Activated CD4-positive, alpha-beta T cell treated with anti-CD3 and anti-CD28 coated beads, Interleukin-2, amount 10 ng/mL, durations not matched to agents 7 days and 5 days (primary cell): ENCODE measurements at regions not wholly inside any gene's neighbourhood (a gene's known extent, or its start where the extent isn't known, plus 50 kb on each side); places are given as distances from the start of the nearest gene placed in this dataset.
"Not testable (repeated sequence)": the region's sequence is repeated elsewhere in the genome, so short reads cannot be mapped to it uniquely, and the experiment has no call there.

Experiments
- CTCF ChIA-PET: fragments of 350-600 bp; sonication (Branson Sonifier 250); formaldehyde crosslinking; loops from one replicate; lab custom pipeline; 2021; ENCODE audit warnings: antibody characterized with exemption; lab: Charles Lee
- POLR2A ChIA-PET: fragments of 350-600 bp; sonication (Branson Sonifier 250); formaldehyde crosslinking; loops from one replicate; lab custom pipeline; 2021; ENCODE audit warnings: antibody characterized with exemption; lab: Charles Lee
- DNase-seq: peaks from one replicate; pipeline ENCODE4 v3.0.0-alpha.2; 2020
- H3K27ac Mint-ChIP-seq: one replicate; pipeline ENCODE4 v1.8.0; 2021; ENCODE audit warnings: mild to moderate bottlenecking, moderate library complexity, mixed read lengths
- H3K27me3 Mint-ChIP-seq: one replicate; pipeline ENCODE4 v1.8.0; 2021; ENCODE audit warnings: mixed read lengths
- H3K36me3 Mint-ChIP-seq: one replicate; pipeline ENCODE4 v1.8.0; 2021; ENCODE audit warnings: low read depth, mixed read lengths
- H3K4me1 Mint-ChIP-seq: one replicate; pipeline ENCODE4 v1.8.0; 2021; ENCODE audit warnings: mixed read lengths
- H3K4me3 Mint-ChIP-seq: one replicate; pipeline ENCODE4 v1.8.0; 2021; ENCODE audit warnings: mild to moderate bottlenecking, moderate library complexity, mixed read lengths
- H3K9me3 Mint-ChIP-seq: one replicate; pipeline ENCODE4 v1.8.0; 2021; ENCODE audit warnings: mixed read lengths

DNA sequence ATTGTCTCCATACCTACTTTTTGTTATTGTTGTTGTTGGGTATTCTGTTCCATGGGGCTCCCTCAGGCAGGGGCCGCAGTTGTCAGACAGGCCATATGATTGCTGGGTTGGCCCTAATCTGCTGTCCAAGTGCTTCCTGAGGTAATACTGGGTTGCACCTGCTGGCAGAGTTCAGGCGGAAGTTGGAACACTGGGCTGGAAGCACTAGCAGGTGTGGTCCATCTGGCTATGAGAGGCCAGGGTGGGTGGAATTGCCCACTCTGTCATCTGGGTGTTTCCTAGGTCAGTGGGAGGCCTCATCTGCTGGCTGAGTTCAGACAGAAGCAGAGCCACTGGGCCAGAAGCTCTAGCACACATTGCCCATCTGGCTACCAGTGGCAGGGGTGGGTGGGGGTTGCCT is 81.3 kb upstream of the NID2 start:
- Mint-ChIP-seq H3K4me1 (peaks cover 19% of the 10 kb centered on the region), H3K36me3 (peaks cover 2% of the 10 kb centered on the region), H3K27ac (no peak overlapping the region), H3K27me3 (peaks cover 30% of the 10 kb centered on the region), H3K4me3 (no peak overlapping the region), H3K9me3 (peaks cover 14% of the 10 kb centered on the region)
- DNase-seq = no peak
- ChIA-PET POLR2A (no interaction called here), CTCF (no interaction called here)

DNA sequence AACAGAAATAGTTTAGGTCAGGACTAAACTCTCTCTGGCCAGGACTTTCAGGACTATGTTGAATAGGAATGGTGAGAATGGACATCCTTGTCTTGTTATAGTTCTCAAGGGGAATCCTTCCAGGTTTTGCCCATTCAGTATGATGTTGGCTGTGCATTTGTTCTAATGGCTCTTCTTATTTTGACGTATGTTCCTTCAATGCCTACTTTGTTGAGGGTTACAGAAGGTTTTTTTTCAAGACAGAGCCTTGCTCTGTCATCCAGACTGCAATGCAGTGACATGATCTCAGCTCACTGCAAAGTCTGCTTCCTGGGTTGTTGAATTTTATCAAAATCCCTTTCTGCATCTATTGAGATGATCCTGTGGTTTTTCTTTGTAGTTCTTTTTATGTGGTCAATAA is 79.5 kb upstream of the NID2 start:
- Mint-ChIP-seq H3K27me3 (peaks cover 35% of the 10 kb centered on the region), H3K9me3 (peaks cover 15% of the 10 kb centered on the region), H3K27ac (no peak overlapping the region), H3K36me3 (no peaks in the 10 kb centered on the region), H3K4me3 (no peak overlapping the region), H3K4me1 (peaks cover 2% of the 10 kb centered on the region)
- CTCF ChIA-PET = no interaction called here
- no peak for DNase-seq
- POLR2A ChIA-PET = no interaction called here

DNA sequence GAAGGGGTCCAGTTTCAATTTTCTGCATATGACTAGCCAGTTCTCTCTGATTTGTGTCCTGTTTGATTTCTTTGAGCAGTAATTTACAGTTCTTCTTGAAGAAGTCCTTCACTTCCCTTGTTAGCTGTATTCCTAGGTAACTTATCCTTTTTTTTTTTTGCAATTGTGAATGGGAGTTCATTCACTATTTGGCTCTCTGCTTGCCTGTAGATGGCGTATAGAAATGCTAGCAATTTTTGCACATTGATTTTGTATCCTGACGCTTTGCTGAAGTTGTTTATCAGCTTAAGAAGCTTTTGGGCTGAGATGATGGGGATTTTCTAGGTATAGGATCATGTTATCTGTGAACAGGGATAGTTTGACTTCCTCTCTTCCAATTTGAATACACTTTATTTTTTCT is 77.6 kb upstream of the NID2 start:
- Mint-ChIP-seq H3K27ac (no peak overlapping the region), H3K4me1 (peaks cover 2% of the 10 kb centered on the region), H3K27me3 (peaks cover 35% of the 10 kb centered on the region), H3K36me3 (no peaks in the 10 kb centered on the region), H3K4me3 (no peak overlapping the region), H3K9me3 (peaks cover 15% of the 10 kb centered on the region)
- POLR2A ChIA-PET = interaction anchor here (1.1 kb wide), 1 partner anchor 16 kb away, joined by 3 read pairs; no protein-coding TSS in a partner anchor
- CTCF ChIA-PET = no interaction called here
- DNase-seq = no peak

DNA sequence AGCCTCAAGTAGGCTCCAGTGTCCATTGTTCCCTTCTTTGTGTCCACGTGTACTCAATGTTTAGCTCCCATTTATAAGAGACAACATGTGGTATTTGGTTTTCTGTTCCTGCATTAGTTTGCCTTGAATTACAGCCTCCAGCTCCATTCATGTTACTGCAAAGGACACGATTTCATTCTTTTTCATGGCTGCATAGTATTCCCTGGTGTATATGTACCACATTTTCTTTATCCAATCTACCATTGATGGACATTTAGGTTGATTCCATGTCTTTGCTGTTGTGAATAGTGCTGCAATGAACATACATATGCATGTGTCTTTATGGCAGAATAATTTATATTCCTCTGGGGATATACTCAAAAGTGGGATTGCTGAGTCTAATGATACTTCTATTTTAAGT is 75.2 kb upstream of the NID2 start:
- H3K9me3 Mint-ChIP-seq = peaks cover 13% of the 10 kb centered on the region
- DNase-seq, H3K36me3 Mint-ChIP-seq, POLR2A ChIA-PET, H3K4me3 Mint-ChIP-seq, CTCF ChIA-PET, H3K4me1 Mint-ChIP-seq, H3K27ac Mint-ChIP-seq: not testable (repeated sequence)
- H3K27me3 Mint-ChIP-seq = peaks cover 28% of the 10 kb centered on the region

DNA sequence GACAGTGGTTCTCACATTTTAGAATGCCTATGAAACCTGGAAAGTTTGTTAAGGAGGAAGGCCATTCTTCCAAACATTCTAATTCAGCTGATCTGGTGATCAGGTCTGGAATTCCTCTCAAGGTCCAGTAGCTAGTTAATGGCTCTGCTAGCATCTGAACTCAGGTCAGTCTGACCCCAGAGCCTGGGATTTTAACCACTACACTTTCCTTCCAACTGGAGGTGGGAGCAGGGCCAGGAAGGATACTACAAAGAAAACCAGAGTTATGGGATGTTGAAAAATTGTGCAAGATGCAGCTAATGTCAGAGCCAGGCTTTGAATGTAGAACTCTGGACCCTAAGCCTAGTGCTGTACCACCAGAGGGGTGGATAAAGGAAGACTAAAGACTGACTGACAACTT is 73.6 kb upstream of the NID2 start:
- H3K9me3 Mint-ChIP-seq = peaks cover 15% of the 10 kb centered on the region
- no peak for DNase-seq
- no peaks in the 10 kb centered on the region for H3K4me1 Mint-ChIP-seq
- no peaks in the 10 kb centered on the region for H3K36me3 Mint-ChIP-seq
- no peak overlapping the region for H3K27ac Mint-ChIP-seq
- ChIA-PET CTCF (no interaction called here), POLR2A (no interaction called here)
- H3K4me3 Mint-ChIP-seq = no peak overlapping the region
- H3K27me3 Mint-ChIP-seq = peaks cover 23% of the 10 kb centered on the region

DNA sequence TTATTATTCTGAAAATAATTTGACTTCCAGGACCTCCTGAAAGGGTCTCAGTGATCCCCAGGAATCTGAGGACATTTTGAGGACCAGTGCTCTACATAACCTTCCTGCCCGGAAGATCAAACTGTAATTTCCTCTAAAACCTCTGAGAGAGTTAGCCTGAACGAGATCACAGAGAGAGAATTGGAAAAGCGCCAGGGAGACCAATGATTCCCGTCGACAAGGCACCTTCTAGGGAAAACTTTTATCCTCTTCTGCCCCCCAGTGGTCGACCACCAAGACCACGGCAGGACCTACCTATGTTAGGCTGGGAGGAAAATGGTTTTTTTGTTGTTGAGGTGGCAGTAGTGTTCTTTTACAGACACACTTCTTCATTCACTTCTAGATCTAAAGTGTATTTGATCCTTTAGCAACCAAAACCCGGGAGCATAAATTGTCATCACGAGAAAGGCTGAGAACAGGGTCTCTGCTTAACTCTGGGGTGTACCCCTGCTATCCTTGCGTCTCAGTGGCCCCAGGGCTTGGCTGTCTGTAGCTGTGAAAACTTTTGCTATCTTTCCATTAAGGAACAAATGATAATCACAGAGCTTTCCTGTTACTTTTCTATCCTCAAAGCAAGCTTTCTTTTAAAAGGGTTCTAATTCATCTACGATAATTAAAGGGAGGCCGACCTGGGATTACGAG is 62.9 kb upstream of the NID2 start:
- Mint-ChIP-seq H3K27ac (no peak overlapping the region), H3K4me1 (peaks cover 3% of the 10 kb centered on the region), H3K4me3 (no peak overlapping the region), H3K36me3 (no peaks in the 10 kb centered on the region), H3K9me3 (peaks cover 8% of the 10 kb centered on the region), H3K27me3 (peaks cover 22% of the 10 kb centered on the region)
- DNase-seq = peak; percentile 29
- CTCF ChIA-PET = no interaction called here
- POLR2A ChIA-PET = no interaction called here

DNA sequence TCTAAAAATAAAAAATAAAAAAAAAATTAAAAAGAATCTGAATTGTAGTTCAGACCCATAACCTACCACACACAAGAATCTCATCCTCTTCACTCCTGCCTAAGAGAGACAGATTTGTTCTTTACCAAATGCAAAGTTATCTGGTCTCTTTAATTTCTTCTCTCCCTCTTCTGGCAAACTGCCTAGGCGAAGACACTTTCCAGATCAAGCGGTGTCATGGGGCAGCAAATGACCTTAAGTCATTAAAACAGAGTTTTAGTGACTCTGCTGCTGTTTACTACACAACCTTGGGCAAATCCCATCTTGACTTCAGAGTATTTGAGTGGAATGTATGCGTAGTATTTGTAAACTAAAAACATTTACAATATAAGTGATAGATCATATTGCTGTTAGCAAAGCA is 60.9 kb upstream of the NID2 start:
- POLR2A ChIA-PET = no interaction called here
- DNase-seq = no peak
- Mint-ChIP-seq H3K27me3 (peaks cover 20% of the 10 kb centered on the region), H3K4me1 (peaks cover 17% of the 10 kb centered on the region), H3K4me3 (no peak overlapping the region), H3K27ac (no peak overlapping the region), H3K9me3 (peaks cover under 1% of the 10 kb centered on the region), H3K36me3 (no peaks in the 10 kb centered on the region)
- CTCF ChIA-PET = no interaction called here

DNA sequence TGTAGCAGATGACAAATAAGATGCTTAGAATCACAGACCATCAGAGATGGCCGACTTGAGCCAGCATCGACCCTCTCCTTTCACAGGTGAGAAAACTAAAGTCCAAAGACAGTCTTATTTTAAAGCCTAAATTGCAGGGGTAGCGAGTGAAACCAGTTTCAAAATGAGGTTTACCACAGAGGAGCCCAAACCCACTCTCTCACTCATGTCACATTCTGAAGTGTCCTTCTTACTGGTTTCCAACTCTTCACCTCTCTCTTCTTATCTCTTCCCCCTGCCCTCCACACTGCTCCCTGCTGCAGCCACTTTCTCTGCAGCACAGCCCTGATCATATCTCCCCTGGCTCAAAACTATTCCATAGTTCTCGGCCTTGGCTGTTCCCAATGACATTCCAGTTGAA is 57.0 kb upstream of the NID2 start:
- Mint-ChIP-seq H3K36me3 (no peaks in the 10 kb centered on the region), H3K27me3 (peaks cover 4% of the 10 kb centered on the region), H3K4me3 (no peak overlapping the region), H3K27ac (no peak overlapping the region), H3K4me1 (peaks cover 13% of the 10 kb centered on the region), H3K9me3 (no peaks in the 10 kb centered on the region)
- no peak for DNase-seq
- ChIA-PET POLR2A (no interaction called here), CTCF (no interaction called here)

DNA sequence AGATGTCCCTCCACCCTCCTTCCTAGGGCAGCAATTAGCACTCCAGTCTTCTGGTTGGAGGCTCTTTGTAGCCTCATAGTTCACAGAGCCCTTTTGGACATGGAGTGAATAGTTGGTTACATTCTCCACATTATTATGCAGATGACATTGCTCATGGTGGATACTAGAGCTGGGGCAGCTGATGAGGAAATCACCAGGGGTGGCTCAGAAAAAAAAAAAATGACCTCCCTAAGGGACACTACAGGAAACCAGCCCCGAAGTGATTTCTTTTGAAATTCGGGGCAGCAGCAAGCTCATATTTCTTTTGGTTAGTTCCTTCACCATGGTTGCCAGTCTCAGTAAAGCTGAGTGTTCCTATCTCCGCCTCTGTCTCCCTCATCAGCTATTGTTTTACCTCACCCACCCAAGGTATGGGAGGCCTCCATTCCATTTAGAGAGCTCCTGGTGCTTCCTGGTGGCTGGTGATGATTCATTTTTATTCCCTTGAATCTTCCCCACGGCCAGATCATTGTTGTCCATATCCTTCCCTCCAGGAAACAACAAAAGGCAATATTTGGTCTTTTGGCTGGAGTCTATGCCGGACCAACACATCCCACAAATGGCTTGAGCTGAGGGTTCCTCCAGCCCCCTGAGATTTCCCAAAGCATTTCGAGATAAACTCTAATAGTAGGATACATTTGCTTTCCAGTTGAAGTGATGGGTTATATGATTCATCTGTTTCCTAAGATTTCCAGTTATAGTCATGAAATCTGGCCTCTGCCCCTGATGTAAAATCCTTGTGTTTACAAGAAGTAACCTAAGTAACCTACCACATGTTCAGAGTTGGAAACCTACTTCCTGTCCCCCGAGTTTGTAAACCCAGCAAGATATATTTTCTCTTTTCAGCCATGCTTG is 56.2 kb upstream of the NID2 start:
- DNase-seq = no peak
- no peaks in the 10 kb centered on the region for H3K36me3 Mint-ChIP-seq
- H3K4me3 Mint-ChIP-seq = no peak overlapping the region
- H3K27ac Mint-ChIP-seq = no peak overlapping the region
- POLR2A ChIA-PET = no interaction called here
- peaks cover 13% of the 10 kb centered on the region for H3K4me1 Mint-ChIP-seq
- H3K27me3 Mint-ChIP-seq = peaks cover 6% of the 10 kb centered on the region
- CTCF ChIA-PET = interaction anchor here (0.6 to 0.7 kb wide), 2 partner anchors 29 to 38 kb away, joined by 3 to 4 read pairs; no protein-coding TSS in a partner anchor
- no peaks in the 10 kb centered on the region for H3K9me3 Mint-ChIP-seq

DNA sequence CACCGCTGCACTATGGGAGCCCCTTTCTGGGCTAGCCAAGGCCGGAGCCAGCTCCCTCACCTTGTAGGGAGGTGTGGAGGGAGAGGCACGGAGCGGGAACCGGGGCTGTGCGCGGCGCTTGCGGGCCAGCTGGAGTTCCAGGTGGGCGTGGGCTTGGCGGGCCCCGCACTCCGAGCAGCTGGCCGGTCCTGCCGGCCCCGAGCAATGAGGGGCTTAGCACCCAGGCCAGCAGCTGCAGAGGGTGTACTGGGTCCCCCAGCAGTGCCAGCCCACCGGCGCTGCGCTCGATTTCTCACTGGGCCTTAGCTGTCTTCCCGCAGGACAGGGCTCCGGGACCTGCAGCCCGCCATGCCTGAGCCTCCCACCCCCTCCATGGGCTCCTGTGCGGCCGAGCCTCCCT is 53.3 kb upstream of the NID2 start:
- Mint-ChIP-seq H3K4me1 (peaks cover 13% of the 10 kb centered on the region), H3K27me3 (peaks cover 11% of the 10 kb centered on the region)
- H3K27ac Mint-ChIP-seq, H3K4me3 Mint-ChIP-seq, POLR2A ChIA-PET, DNase-seq, CTCF ChIA-PET, H3K36me3 Mint-ChIP-seq, H3K9me3 Mint-ChIP-seq: not testable (repeated sequence)

DNA sequence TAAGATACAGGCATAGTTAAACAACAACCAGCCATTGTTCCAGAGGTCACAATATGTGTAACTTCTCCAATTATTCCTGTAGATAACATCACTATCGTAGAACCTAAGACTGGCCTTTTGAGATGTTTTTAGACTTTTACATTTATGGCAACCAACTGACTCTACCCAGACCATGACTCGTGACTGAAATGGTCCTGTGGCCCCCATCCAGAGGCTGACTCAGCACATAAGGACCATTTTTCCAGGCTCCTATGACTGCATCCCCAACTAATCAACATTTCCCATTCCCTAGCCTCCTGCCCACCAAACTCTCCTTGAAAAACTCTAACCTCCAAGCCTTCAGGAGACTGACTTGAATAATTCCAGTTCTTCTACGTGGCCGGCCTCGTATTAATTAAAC is 52.6 kb upstream of the NID2 start:
- CTCF ChIA-PET = no interaction called here

DNA sequence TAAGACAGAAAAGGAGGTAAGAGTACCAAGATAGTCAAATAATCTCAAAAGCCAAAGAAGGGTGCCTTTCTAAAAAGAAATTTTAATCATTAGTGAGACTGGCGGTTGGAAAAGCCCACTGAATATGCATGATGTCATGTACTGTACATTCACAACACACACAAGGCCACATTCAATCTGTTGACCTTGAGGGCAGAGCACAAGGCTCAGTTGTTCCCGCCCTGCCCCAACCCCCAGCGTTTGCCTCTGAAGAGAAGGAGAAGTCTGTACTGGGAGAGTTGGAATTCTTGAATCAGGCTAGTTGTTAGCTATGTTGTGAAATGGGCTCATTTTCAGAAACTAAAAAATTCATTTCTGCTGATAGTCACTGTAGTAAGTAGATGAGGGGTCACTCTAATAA is 50.2 kb upstream of the NID2 start:
- no peak for DNase-seq
- H3K9me3 Mint-ChIP-seq = no peaks in the 10 kb centered on the region
- ChIA-PET POLR2A (no interaction called here), CTCF (no interaction called here)
- H3K36me3 Mint-ChIP-seq = no peaks in the 10 kb centered on the region
- H3K27ac Mint-ChIP-seq = no peak overlapping the region
- H3K27me3 Mint-ChIP-seq = peaks cover 11% of the 10 kb centered on the region
- H3K4me1 Mint-ChIP-seq = no peaks in the 10 kb centered on the region
- no peak overlapping the region for H3K4me3 Mint-ChIP-seq

More for the DNA sequence above, 52.6 kb upstream of the NID2 start:
- Mint-ChIP-seq H3K36me3 (no peaks in the 10 kb centered on the region), H3K4me1 (peaks cover 13% of the 10 kb centered on the region), H3K27me3 (peaks cover 11% of the 10 kb centered on the region), H3K4me3 (no peak overlapping the region), H3K9me3 (no peaks in the 10 kb centered on the region), H3K27ac (no peak overlapping the region)
- POLR2A ChIA-PET = no interaction called here
- DNase-seq = no peak
